CD4-positive, alpha-beta memory T cell (primary cell): ENCODE measurements at regions not wholly inside any gene's neighbourhood (a gene's known extent, or its start where the extent isn't known, plus 50 kb on each side); places are given as distances from the start of the nearest gene placed in this dataset.
"Not testable (repeated sequence)": the region's sequence is repeated elsewhere in the genome, so short reads cannot be mapped to it uniquely, and the experiment has no call there.

Experiments used
- CTCF ChIA-PET: fragments of 350-600 bp; sonication (Branson Sonifier 250); formaldehyde crosslinking; loops from one replicate; lab custom pipeline; 2021; ENCODE audit warnings: inconsistent platforms; ENCODE audit not compliant: partially characterized antibody; lab: Charles Lee
- POLR2A ChIA-PET: fragments of 350-600 bp; sonication (Branson Sonifier 250); formaldehyde crosslinking; loops from one replicate; lab custom pipeline; 2021; ENCODE audit not compliant: partially characterized antibody; lab: Charles Lee
- DNase-seq, 5 donors: peaks; one replicate each; pipeline versions ENCODE4 v3.0.0 to v3.0.0-alpha.2; 2020 to 2022; ENCODE audit warnings: mixed read lengths in 1 of 5
- H3K27ac ChIP-seq: one replicate; pipeline ENCODE4 v1.7.0; 2013; ENCODE audit warnings: low read depth, low read length
- H3K27me3 ChIP-seq: 2 replicates; pipeline ENCODE4 v1.7.0; 2013; ENCODE audit warnings: mild to moderate bottlenecking, low read length, moderate library complexity; ENCODE audit not compliant: insufficient read depth
- H3K36me3 ChIP-seq: 2 replicates; pipeline ENCODE4 v1.7.0; 2013; ENCODE audit warnings: mild to moderate bottlenecking, low read length, moderate library complexity; ENCODE audit not compliant: insufficient read depth
- H3K4me1 ChIP-seq: 2 replicates; pipeline ENCODE4 v1.7.0; 2013; ENCODE audit warnings: mild to moderate bottlenecking, low read length, moderate library complexity; ENCODE audit not compliant: insufficient read depth
- H3K4me3 ChIP-seq, 2 donors: one replicate each; pipeline ENCODE4 v1.7.0; 2013; ENCODE audit warnings: low read length in 2 of 2, mild to moderate bottlenecking in 1 of 2
- H3K9me3 ChIP-seq, 2 donors: one replicate each; pipeline ENCODE4 v1.7.0; 2013; ENCODE audit warnings: low read length in 2 of 2, control low read depth in 1 of 2; ENCODE audit not compliant: control insufficient read depth in 1 of 2
- H3K27ac Mint-ChIP-seq, 7 donors: one replicate each; pipeline ENCODE4 v1.8.0; 2020 to 2021; ENCODE audit warnings: mixed read lengths in 7 of 7, mild to moderate bottlenecking in 6 of 7, inconsistent platforms in 3 of 7, moderate library complexity in 3 of 7
- H3K27me3 Mint-ChIP-seq, 2 donors: one replicate each; pipeline ENCODE4 v1.8.0; 2020 to 2021; ENCODE audit warnings: mixed read lengths in 2 of 2
- H3K36me3 Mint-ChIP-seq, 2 donors: one replicate each; pipeline ENCODE4 v1.8.0; 2020 to 2021; ENCODE audit warnings: mixed read lengths in 2 of 2, inconsistent platforms in 1 of 2, mild to moderate bottlenecking in 1 of 2
- H3K4me1 Mint-ChIP-seq, 4 donors: one replicate each; pipeline ENCODE4 v1.8.0; 2020 to 2021; ENCODE audit warnings: mixed read lengths in 4 of 4, mild to moderate bottlenecking in 1 of 4
- H3K4me3 Mint-ChIP-seq, 8 donors: one replicate each; pipeline ENCODE4 v1.8.0; 2020 to 2021; ENCODE audit warnings: mixed read lengths in 8 of 8, mild to moderate bottlenecking in 7 of 8, moderate library complexity in 6 of 8, inconsistent platforms in 3 of 8
- H3K9me3 Mint-ChIP-seq, 8 donors: one replicate each; pipeline ENCODE4 v1.8.0; 2020 to 2021; ENCODE audit warnings: mixed read lengths in 8 of 8, mild to moderate bottlenecking in 5 of 8, inconsistent platforms in 3 of 8, moderate library complexity in 1 of 8
- intact Hi-C: fragments of 100-400 bp; cut with micrococcal nuclease; formaldehyde crosslinking; loops from one replicate; pipeline ENCODE4 v1.15.1; 2023

GRCh38 chr2:95719473-95720060 is 127.8 kb downstream of the TRIM43 start:
- Mint-ChIP-seq H3K4me3 (no peak overlapping the region), H3K4me1 (no peaks in the 10 kb centered on the region), H3K9me3 (no peaks in the 10 kb centered on the region), H3K36me3 (no peaks in the 10 kb centered on the region), H3K27ac (no peak overlapping the region), H3K27me3 (peaks cover 2 to 10% of the 10 kb centered on the region in 2 donors)
- no peaks in the 10 kb centered on the region for H3K4me1 ChIP-seq
- no peak overlapping the region for H3K27ac ChIP-seq
- H3K27me3 ChIP-seq: no peaks in the 10 kb centered on the region
- CTCF ChIA-PET: no interaction called here
- intact Hi-C loops: no loop called here
- DNase-seq: no peak
- H3K9me3 ChIP-seq: no peaks in the 10 kb centered on the region
- POLR2A ChIA-PET: no interaction called here
- H3K4me3 ChIP-seq: no peak overlapping the region
- no peaks in the 10 kb centered on the region for H3K36me3 ChIP-seq

DNA sequence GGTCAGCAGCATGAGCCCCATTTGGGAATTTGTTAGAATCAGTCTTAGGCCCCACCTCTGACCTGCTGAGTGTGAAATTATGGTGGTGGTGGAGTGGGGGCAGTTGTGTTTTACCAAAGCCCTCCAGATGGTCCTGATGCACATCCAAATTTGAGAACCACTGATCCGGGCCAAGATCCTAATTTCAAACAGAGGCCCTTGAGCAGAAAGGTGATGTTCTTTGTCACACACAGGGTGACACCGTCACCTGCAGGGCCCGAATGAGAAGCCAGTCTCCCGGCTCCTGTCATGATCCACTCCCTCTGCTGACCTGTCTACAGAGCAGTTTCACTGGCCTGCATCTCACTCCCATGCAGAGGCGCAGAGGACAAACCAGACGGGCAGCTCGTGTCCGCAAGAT is 129.9 kb downstream of the TRIM43 start:
- no peaks in the 10 kb centered on the region for H3K27me3 ChIP-seq
- H3K9me3 Mint-ChIP-seq: no peaks in the 10 kb centered on the region
- no peaks in the 10 kb centered on the region for H3K4me1 ChIP-seq
- intact Hi-C loops: no loop called here
- no peak overlapping the region for H3K27ac Mint-ChIP-seq
- H3K27me3 Mint-ChIP-seq: peaks cover 2 to 3% of the 10 kb centered on the region in 2 donors
- H3K36me3 Mint-ChIP-seq: no peaks in the 10 kb centered on the region
- POLR2A ChIA-PET: no interaction called here
- H3K4me1 Mint-ChIP-seq: no peaks in the 10 kb centered on the region
- no peak for DNase-seq
- CTCF ChIA-PET: no interaction called here
- no peak overlapping the region for H3K4me3 Mint-ChIP-seq
- H3K36me3 ChIP-seq: no peaks in the 10 kb centered on the region
- no peaks in the 10 kb centered on the region for H3K9me3 ChIP-seq
- H3K4me3 ChIP-seq: no peak overlapping the region
- H3K27ac ChIP-seq: no peak overlapping the region

GRCh38 chr2:95722131-95722697 is 130.4 kb downstream of the TRIM43 start:
- Histone ChIP-seq H3K27me3 (no peaks in the 10 kb centered on the region), H3K36me3 (no peaks in the 10 kb centered on the region), H3K4me3 (no peak overlapping the region), H3K27ac (no peak overlapping the region), H3K9me3 (no peaks in the 10 kb centered on the region), H3K4me1 (no peaks in the 10 kb centered on the region)
- H3K9me3 Mint-ChIP-seq: no peaks in the 10 kb centered on the region
- POLR2A ChIA-PET: no interaction called here
- CTCF ChIA-PET: no interaction called here
- intact Hi-C loops: no loop called here
- no peak for DNase-seq
- H3K36me3 Mint-ChIP-seq: no peaks in the 10 kb centered on the region
- peak overlapping the region in 1 of 7 donors; percentile 3 for H3K27ac Mint-ChIP-seq
- peaks cover 2 to 6% of the 10 kb centered on the region in 2 donors for H3K27me3 Mint-ChIP-seq
- H3K4me3 Mint-ChIP-seq: no peak overlapping the region
- no peaks in the 10 kb centered on the region for H3K4me1 Mint-ChIP-seq

GRCh38 chr2:95723627-95724210 is 131.9 kb downstream of the TRIM43 start:
- CTCF ChIA-PET, H3K27me3 ChIP-seq, POLR2A ChIA-PET, H3K9me3 Mint-ChIP-seq, DNase-seq, H3K4me3 Mint-ChIP-seq, H3K36me3 Mint-ChIP-seq, H3K36me3 ChIP-seq, H3K27me3 Mint-ChIP-seq, H3K9me3 ChIP-seq, H3K27ac ChIP-seq, intact Hi-C loops, H3K4me1 Mint-ChIP-seq, H3K27ac Mint-ChIP-seq, H3K4me1 ChIP-seq, H3K4me3 ChIP-seq: not testable (repeated sequence)

DNA sequence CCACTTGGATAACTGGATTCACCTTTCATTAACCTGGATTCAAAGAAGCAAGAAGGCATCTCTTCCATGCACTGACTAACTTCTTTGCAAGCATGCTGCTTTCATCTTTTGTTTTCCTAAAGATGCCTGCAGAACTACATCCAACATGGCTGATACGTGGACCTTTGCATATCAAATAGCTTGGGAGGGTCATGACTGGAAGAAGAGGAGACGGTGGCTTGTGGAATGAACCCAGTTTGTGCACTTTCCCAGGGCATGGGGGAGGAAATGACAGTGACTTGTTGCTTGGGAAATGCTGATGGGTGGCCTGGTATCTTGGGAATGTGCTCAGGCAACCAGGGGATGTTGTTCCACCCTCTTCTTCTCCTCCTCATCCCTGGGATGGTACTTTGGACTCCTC is 133.4 kb downstream of the TRIM43 start:
- H3K4me3 Mint-ChIP-seq, H3K9me3 ChIP-seq, H3K36me3 ChIP-seq, DNase-seq, H3K9me3 Mint-ChIP-seq, H3K27ac ChIP-seq, H3K4me1 Mint-ChIP-seq, H3K27me3 ChIP-seq, H3K27ac Mint-ChIP-seq, H3K4me3 ChIP-seq, H3K36me3 Mint-ChIP-seq, H3K27me3 Mint-ChIP-seq, CTCF ChIA-PET, POLR2A ChIA-PET, H3K4me1 ChIP-seq: not testable (repeated sequence)
- intact Hi-C loops: loop anchor here (5.0 kb wide), 1 partner anchor 313 kb away; no protein-coding TSS in a partner anchor

- POLR2A ChIA-PET, H3K9me3 ChIP-seq, H3K27me3 Mint-ChIP-seq, H3K4me3 Mint-ChIP-seq, H3K27me3 ChIP-seq, H3K36me3 Mint-ChIP-seq, H3K4me1 ChIP-seq, H3K27ac Mint-ChIP-seq, CTCF ChIA-PET, H3K27ac ChIP-seq, H3K4me1 Mint-ChIP-seq, H3K4me3 ChIP-seq, H3K36me3 ChIP-seq, DNase-seq, H3K9me3 Mint-ChIP-seq: not testable (repeated sequence)
- intact Hi-C loops: loop anchor here (5.0 kb wide), 1 partner anchor 313 kb away; no protein-coding TSS in a partner anchor
Measured at GRCh38 chr2:95725677-95726076, 133.9 kb downstream of the TRIM43 start.

DNA sequence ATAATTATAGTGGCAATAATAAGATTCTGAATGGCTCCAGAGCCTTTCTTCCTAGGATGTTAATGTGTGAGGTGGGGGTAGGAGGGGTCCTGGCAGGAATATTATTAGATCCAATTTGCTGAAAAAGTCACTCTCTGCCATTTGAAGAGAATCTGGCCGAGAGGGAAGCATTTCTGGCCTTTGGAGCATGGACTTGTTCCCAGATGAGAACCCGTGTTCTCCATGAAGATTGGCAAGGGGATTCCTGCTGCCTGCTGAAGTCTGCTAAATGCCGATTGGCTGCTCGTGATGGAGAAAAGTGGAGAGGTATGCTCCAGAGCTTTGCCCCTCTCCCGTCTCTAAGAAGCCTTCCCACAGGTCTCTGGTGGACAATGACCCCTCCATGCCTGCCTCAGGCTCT is 135.6 kb downstream of the TRIM43 start:
- H3K27me3 ChIP-seq, H3K36me3 Mint-ChIP-seq, H3K9me3 Mint-ChIP-seq, DNase-seq, H3K9me3 ChIP-seq, H3K4me3 ChIP-seq, H3K27ac Mint-ChIP-seq, POLR2A ChIA-PET, CTCF ChIA-PET, H3K27ac ChIP-seq, H3K4me1 Mint-ChIP-seq, H3K36me3 ChIP-seq, H3K4me1 ChIP-seq, H3K4me3 Mint-ChIP-seq: not testable (repeated sequence)
- intact Hi-C loops: loop anchor here (5.0 kb wide), 1 partner anchor 315 kb away; no protein-coding TSS in a partner anchor
- H3K27me3 Mint-ChIP-seq: peaks cover 9 to 10% of the 10 kb centered on the region in 2 donors
